Lower leg skin (tissue), 3 donors: ENCODE measurements at regions not wholly inside any gene's neighbourhood (a gene's known extent, or its start where the extent isn't known, plus 50 kb on each side); places are given as distances from the start of the nearest gene placed in this dataset.
"Not testable (repeated sequence)": the region's sequence is repeated elsewhere in the genome, so short reads cannot be mapped to it uniquely, and the experiment has no call there.

Experiments used
- DNase-seq, 2 donors: peaks; one replicate each; pipeline ENCODE4 v3.0.0-alpha.2; 2019; ENCODE audit warnings: low spot score in 2 of 2
- H3K4me3 ChIP-seq: fragments of 200-600 bp; sonication (generic); 2 replicates; pipeline ENCODE4 v1.5.1; 2017; ENCODE audit warnings: mild to moderate bottlenecking, low read depth; ENCODE audit not compliant: poor library complexity, severe bottlenecking
- WGBS, 2 donors: methylation state at CpG; one replicate each; pipeline ENCODE4 v1.1.5; 2018; 5-methylcytosine and 5-hydroxymethylcytosine counted together
- intact Hi-C: fragments of 100-400 bp; cut with DNase I; formaldehyde crosslinking; loops from one replicate; pipeline ENCODE4 v1.15.0; 2023; ENCODE audit warnings: low total_unique reads

GRCh38 chr15:22616976-22617375 is 158.3 kb downstream of the GOLGA6L22 start:
- DNase-seq, H3K4me3 ChIP-seq, intact Hi-C loops: not testable (repeated sequence)
- WGBS, 2 donors: 73 to 90% methylated on average over 9 of the region's 9 CpGs

GRCh38 chr15:22631789-22632188 is 154.7 kb upstream of the NIPA1 start:
- H3K4me3 ChIP-seq, intact Hi-C loops, DNase-seq: not testable (repeated sequence)
- 18 to 30% methylated on average over 3 of the region's 3 CpGs for WGBS, 2 donors

GRCh38 chr15:22639983-22640382 is 146.5 kb upstream of the NIPA1 start:
- intact Hi-C loops, H3K4me3 ChIP-seq, DNase-seq: not testable (repeated sequence)
- 68 to 79% methylated on average over 2 of the region's 2 CpGs for WGBS, 2 donors

GRCh38 chr15:22649458-22649857 is 137.0 kb upstream of the NIPA1 start:
- H3K4me3 ChIP-seq, intact Hi-C loops, DNase-seq: not testable (repeated sequence)
- WGBS, 2 donors: 62 to 66% methylated on average over 4 of the region's 4 CpGs

- DNase-seq, H3K4me3 ChIP-seq, intact Hi-C loops: not testable (repeated sequence)
- 94 to 97% methylated on average over 2 of the region's 2 CpGs for WGBS, 2 donors
Observed at GRCh38 chr15:22651179-22651578, 135.3 kb upstream of the NIPA1 start.

GRCh38 chr15:22664294-22665058 is 122.0 kb upstream of the NIPA1 start:
- 0 to 1% methylated on average over 3 to 22 of the region's 110 CpGs for WGBS, 2 donors
- intact Hi-C loops, DNase-seq: not testable (repeated sequence)
- peak overlapping the region; percentile 43 for H3K4me3 ChIP-seq

- 3% methylated on average over 10 to 12 of the region's 22 CpGs for WGBS, 2 donors
- DNase-seq, intact Hi-C loops: not testable (repeated sequence)
- H3K4me3 ChIP-seq: peak overlapping the region; percentile 43
Observed at GRCh38 chr15:22665059-22665702, 121.3 kb upstream of the NIPA1 start.

- DNase-seq, H3K4me3 ChIP-seq, intact Hi-C loops: not testable (repeated sequence)
- WGBS, 2 donors: 37 to 59% methylated on average over 2 of the region's 2 CpGs
Observed at GRCh38 chr15:22665711-22666110, 120.7 kb upstream of the NIPA1 start.

GRCh38 chr15:22684786-22685185 is 101.7 kb upstream of the NIPA1 start:
- intact Hi-C loops, H3K4me3 ChIP-seq, DNase-seq: not testable (repeated sequence)
- WGBS, 2 donors: 34 to 63% methylated on average over 2 of the region's 2 CpGs

- intact Hi-C loops, DNase-seq, H3K4me3 ChIP-seq: not testable (repeated sequence)
- WGBS, 2 donors: 66 to 68% methylated on average over 3 of the region's 3 CpGs
Observed at GRCh38 chr15:22699881-22700280, 86.6 kb upstream of the NIPA1 start.

- DNase-seq, intact Hi-C loops, H3K4me3 ChIP-seq: not testable (repeated sequence)
- 93 to 98% methylated on average over 17 to 18 of the region's 18 CpGs for WGBS, 2 donors
Observed at GRCh38 chr15:22710831-22711341, 75.6 kb upstream of the NIPA1 start.

GRCh38 chr15:22713933-22714332 is 72.5 kb upstream of the NIPA1 start:
- intact Hi-C loops, H3K4me3 ChIP-seq, DNase-seq: not testable (repeated sequence)
- 0 to 8% methylated on average over 1 of the region's 1 CpG for WGBS, 2 donors

- H3K4me3 ChIP-seq, intact Hi-C loops, DNase-seq: not testable (repeated sequence)
- 1 to 3% methylated on average over 20 to 23 of the region's 77 CpGs for WGBS, 2 donors
Observed at GRCh38 chr15:22714358-22715132, 71.9 kb upstream of the NIPA1 start.

- WGBS, 2 donors: 26 to 32% methylated on average over 10 to 16 of the region's 32 CpGs
- intact Hi-C loops, H3K4me3 ChIP-seq, DNase-seq: not testable (repeated sequence)
Observed at GRCh38 chr15:22715133-22715845, 71.2 kb upstream of the NIPA1 start.
